H1 (cell line): ENCODE measurements at regions not wholly inside any gene's neighbourhood (a gene's known extent, or its start where the extent isn't known, plus 50 kb on each side); places are given as distances from the start of the nearest gene placed in this dataset.

Source experiments
- CTCF ChIA-PET: fragments of 300-600 bp; sonication (Branson Sonifier 250); formaldehyde crosslinking; loops from one replicate; lab custom pipeline; 2021; ENCODE audit not compliant: partially characterized antibody; lab: Charles Lee
- POLR2A ChIA-PET: fragments of 300-600 bp; sonication (Branson Sonifier 250); formaldehyde crosslinking; loops from one replicate; lab custom pipeline; 2021; ENCODE audit warnings: inconsistent platforms; ENCODE audit not compliant: partially characterized antibody; lab: Charles Lee
- DNase-seq, 2 experiments: peaks; one replicate each; pipeline versions ENCODE4 v3.0.0 to v3.0.0-alpha.2; 2010 to 2022; ENCODE audit warnings: low spot score in 2 of 2, low read depth in 1 of 2, mixed read lengths in 1 of 2
- FAIRE-seq: peaks from 2 replicates; lab custom pipeline; 2011; peaks lifted over from hg19 to GRCh38; lab: Jason Lieb, UNC
- H2AFZ ChIP-seq: 2 replicates; pipeline ENCODE4 v1.8.1; 2012; ENCODE audit warnings: low read length, inconsistent platforms
- H2AK5ac ChIP-seq: 2 replicates; pipeline ENCODE4 v1.6.1; 2013; ENCODE audit warnings: low read depth, low read length
- H2BK120ac ChIP-seq: replicated peaks from 2 replicates; pipeline ENCODE3; 2013; ENCODE audit warnings: low read depth, low read length, inconsistent platforms
- H2BK12ac ChIP-seq: 2 replicates; pipeline ENCODE4 v1.6.1; 2013; ENCODE audit warnings: low read depth, low read length
- H2BK15ac ChIP-seq: 2 replicates; pipeline ENCODE4 v1.6.1; 2013; ENCODE audit warnings: low read length
- H2BK20ac ChIP-seq: 2 replicates; pipeline ENCODE4 v1.6.1; 2013; ENCODE audit warnings: low read length
- H2BK5ac ChIP-seq: 2 replicates; pipeline ENCODE4 v1.6.1; 2013; ENCODE audit warnings: low read depth, low read length
- H3K14ac ChIP-seq: 2 replicates; pipeline ENCODE4 v1.6.1; 2013; ENCODE audit warnings: inconsistent platforms; ENCODE audit not compliant: insufficient read length
- H3K18ac ChIP-seq: 2 replicates; pipeline ENCODE4 v1.6.1; 2013; ENCODE audit warnings: low read length; ENCODE audit errors: extremely low read depth
- H3K23ac ChIP-seq: 2 replicates; pipeline ENCODE4 v1.6.1; 2013; ENCODE audit warnings: inconsistent platforms; ENCODE audit not compliant: insufficient read length
- H3K23me2 ChIP-seq: 2 replicates; pipeline ENCODE4 v1.6.1; 2013; ENCODE audit warnings: low read depth, low read length
- H3K27ac ChIP-seq: 2 replicates; pipeline ENCODE4 v1.6.1; 2011; ENCODE audit warnings: low read depth, low read length, inconsistent platforms
- H3K27me3 ChIP-seq, 4 experiments: replicated peaks in 1 of 4; 1 replicate in 1 of 4; 2 replicates in 3 of 4; pipeline versions ENCODE4 v1.6.1 to v1.8.1; 2011 to 2013; ENCODE audit warnings: low read length in 3 of 4, mild to moderate bottlenecking in 3 of 4, inconsistent platforms in 2 of 4, mixed read lengths in 2 of 4, moderate library complexity in 1 of 4; ENCODE audit not compliant: control insufficient read depth in 3 of 4, insufficient read depth in 3 of 4; ENCODE audit errors: extremely low read depth in 1 of 4
- H3K36me3 ChIP-seq, 4 experiments: 2 replicates each; pipeline versions ENCODE4 v1.6.1 to v1.8.1; 2011 to 2013; ENCODE audit warnings: mild to moderate bottlenecking in 4 of 4, low read length in 3 of 4, moderate library complexity in 2 of 4, control low read depth in 1 of 4, inconsistent platforms in 1 of 4; ENCODE audit not compliant: insufficient read depth in 4 of 4, control insufficient read depth in 2 of 4
- H3K4ac ChIP-seq: replicated peaks from 2 replicates; pipeline ENCODE3; 2013; ENCODE audit warnings: low read length, low read depth, mixed read lengths, inconsistent platforms; ENCODE audit not compliant: insufficient read length
- H3K4me1 ChIP-seq, 4 experiments: replicated peaks in 1 of 4; 1 replicate in 1 of 4; 2 replicates in 3 of 4; pipeline versions ENCODE4 v1.6.1 to v1.8.1; 2011 to 2013; ENCODE audit warnings: low read length in 3 of 4, inconsistent platforms in 2 of 4, mixed read lengths in 1 of 4; ENCODE audit not compliant: insufficient read depth in 4 of 4, control insufficient read depth in 3 of 4
- H3K4me2 ChIP-seq, 2 experiments: 2 replicates each; pipeline versions ENCODE4 v1.6.1 to v1.8.1; 2011 to 2013; ENCODE audit warnings: low read depth in 2 of 2, low read length in 2 of 2, control low read depth in 1 of 2, inconsistent platforms in 1 of 2, mild to moderate bottlenecking in 1 of 2; ENCODE audit not compliant: insufficient read depth in 1 of 2
- H3K4me3 ChIP-seq, 4 experiments: fragments of 200-600, 300-600 bp in 1 of 4; sonication (generic), shearing (Covaris generic), sonication (Bioruptor Twin) in 1 of 4; 2 replicates each; pipeline versions ENCODE4 v1.5.1 to v1.8.1; 2011 to 2016; ENCODE audit warnings: low read length in 4 of 4, low read depth in 3 of 4, control low read depth in 2 of 4, inconsistent platforms in 2 of 4, mild to moderate bottlenecking in 2 of 4, mixed read lengths in 1 of 4, moderate library complexity in 1 of 4; ENCODE audit not compliant: insufficient read depth in 2 of 4; ENCODE audit errors: extremely low read depth in 1 of 4
- H3K56ac ChIP-seq: replicated peaks from 2 replicates; pipeline ENCODE3; 2013; ENCODE audit warnings: low read depth, mild to moderate bottlenecking, mixed read lengths, low read length, inconsistent platforms; ENCODE audit not compliant: insufficient read length
- H3K79me1 ChIP-seq: 2 replicates; pipeline ENCODE4 v1.6.1; 2013; ENCODE audit warnings: low read depth, low read length, control low read depth
- H3K79me2 ChIP-seq, 2 experiments: 2 replicates each; pipeline versions ENCODE4 v1.6.1 to v1.8.1; 2012 to 2013; ENCODE audit warnings: low read length in 2 of 2, mild to moderate bottlenecking in 2 of 2, inconsistent platforms in 1 of 2; ENCODE audit not compliant: insufficient read depth in 2 of 2, control insufficient read depth in 1 of 2
- H3K9ac ChIP-seq, 4 experiments: replicated peaks in 1 of 4; 1 replicate in 1 of 4; 2 replicates in 3 of 4; pipeline versions ENCODE4 v1.6.1 to v1.8.1; 2011 to 2013; ENCODE audit warnings: low read depth in 3 of 4, low read length in 3 of 4, control low read depth in 2 of 4, mild to moderate bottlenecking in 2 of 4, moderate library complexity in 2 of 4, inconsistent platforms in 1 of 4; ENCODE audit errors: extremely low read depth in 1 of 4
- H3K9me3 ChIP-seq, 2 experiments: 2 replicates each; pipeline versions ENCODE4 v1.6.1 to v1.8.1; 2012 to 2013; ENCODE audit warnings: mild to moderate bottlenecking in 2 of 2, moderate library complexity in 2 of 2, control low read depth in 1 of 2, inconsistent platforms in 1 of 2, low read depth in 1 of 2, low read length in 1 of 2, mixed read lengths in 1 of 2; ENCODE audit not compliant: insufficient read depth in 2 of 2
- H4K20me1 ChIP-seq, 2 experiments: replicated peaks in 1 of 2; 2 replicates each; pipeline versions ENCODE3 to v1.8.1; 2011 to 2013; ENCODE audit warnings: inconsistent platforms in 2 of 2, low read length in 2 of 2, mild to moderate bottlenecking in 1 of 2; ENCODE audit not compliant: insufficient read depth in 2 of 2, control insufficient read depth in 1 of 2
- H4K5ac ChIP-seq: 2 replicates; pipeline ENCODE4 v1.6.1; 2013; ENCODE audit warnings: low read length, low read depth, mixed read lengths, inconsistent platforms; ENCODE audit not compliant: insufficient read length
- H4K8ac ChIP-seq: 2 replicates; pipeline ENCODE4 v1.8.0; 2013; ENCODE audit warnings: mild to moderate bottlenecking, moderate library complexity, low read length, inconsistent platforms; ENCODE audit not compliant: insufficient read depth; ENCODE audit errors: extremely low read depth
- H4K91ac ChIP-seq: replicated peaks from 2 replicates; pipeline ENCODE3; 2013; ENCODE audit warnings: low read length, mixed read lengths, inconsistent platforms; ENCODE audit not compliant: insufficient read length
- BRCA1 ChIP-seq: IDR thresholded peaks from 2 replicates; pipeline ENCODE4 v1.6.1; 2012; ENCODE audit warnings: low read depth, low read length, improper control_type of control experiment
- EP300 ChIP-seq, 2 experiments: IDR thresholded peaks; 1 replicate in 1 of 2; 2 replicates in 1 of 2; pipeline ENCODE4 v1.6.1; 2011 to 2012; ENCODE audit warnings: low read depth in 2 of 2, low read length in 2 of 2, mild to moderate bottlenecking in 2 of 2, borderline replicate concordance in 1 of 2, inconsistent platforms in 1 of 2, moderate library complexity in 1 of 2
- JUN ChIP-seq: IDR thresholded peaks from 2 replicates; pipeline ENCODE4 v1.6.1; 2011; ENCODE audit warnings: low read depth, mild to moderate bottlenecking, improper control_type of control experiment, low read length
- MAFK ChIP-seq: IDR thresholded peaks from 2 replicates; pipeline ENCODE4 v1.6.1; 2012; ENCODE audit warnings: low read depth, mild to moderate bottlenecking, improper control_type of control experiment, low read length
- TCF12 ChIP-seq: IDR thresholded peaks from 2 replicates; pipeline ENCODE4 v1.6.1; 2011; ENCODE audit warnings: low read depth, mild to moderate bottlenecking, low read length
- WGBS, 2 experiments: shearing (Covaris generic) in 1 of 2; methylation state at CpG; one replicate each; pipeline versions ENCODE4 v1.1.6 to v1.1.7; 2013 to 2015; ENCODE audit warnings: low lambda C conversion rate in 2 of 2, mixed read lengths in 2 of 2, inconsistent platforms in 1 of 2, low coverage in 1 of 2, missing lambda C conversion rate in 1 of 2; ENCODE audit not compliant: insufficient replicate concordance in 2 of 2, insufficient coverage in 1 of 2, insufficient read length in 1 of 2; ENCODE audit errors: extremely low coverage in 1 of 2, missing lambda C conversion rate in 1 of 2; 5-methylcytosine and 5-hydroxymethylcytosine counted together

DNA sequence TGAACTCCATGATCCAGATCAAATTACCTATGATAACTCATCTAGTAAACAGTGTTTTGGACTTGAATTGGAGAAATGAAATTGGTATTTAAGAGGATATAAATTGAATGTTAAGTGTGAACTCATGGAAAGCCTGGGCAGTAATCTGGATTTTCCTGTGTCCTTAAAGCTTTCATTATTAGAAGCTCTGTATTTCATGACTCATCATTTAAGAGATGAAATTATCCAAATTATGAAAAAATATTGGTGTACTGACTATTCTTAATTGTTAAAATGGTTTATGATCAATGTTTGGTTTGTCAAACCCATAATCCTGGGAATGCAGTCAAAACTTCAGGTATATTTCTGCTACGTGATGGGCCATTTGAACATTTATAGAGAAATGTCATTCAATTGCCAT is 332.2 kb upstream of the ST6GAL2 start:
- Histone ChIP-seq H3K4ac (no peak overlapping the region), H2AK5ac (no peak overlapping the region), H3K18ac (no peak overlapping the region), H3K4me1 (no peaks in the 10 kb centered on the region; a peak in 1 of 7 replicates), H2BK12ac (no peak overlapping the region), H4K91ac (no peak overlapping the region), H3K4me2 (no peak overlapping the region), H2BK120ac (no peak overlapping the region), H3K27ac (no peak overlapping the region), H3K23ac (no peak overlapping the region), H3K56ac (no peak overlapping the region), H3K79me2 (no peaks in the 10 kb centered on the region), H3K14ac (no peak overlapping the region)
- 100% methylated on average over 1 of the region's 1 CpG; no CpG with 5 or more reads in 1 of the 2 experiments for WGBS, 2 experiments
- no peak for DNase-seq
- POLR2A ChIA-PET = no interaction called here
- TF ChIP-seq TCF12 = no peak
- no peak for TF ChIP-seq JUN
- TF ChIP-seq BRCA1 = no peak
- TF ChIP-seq EP300 (IDR thresholded peaks at IDR 0.05; ENCODE audit: borderline replicate concordance in 1 of 2, low read depth in 2 of 2, low read length in 2 of 2) = no peak
- TF ChIP-seq MAFK = no peak
- TF ChIP-seq, all 59 proteins: peak for 0
- H3K27me3 ChIP-seq = no peaks in the 10 kb centered on the region
- no peak overlapping the region for H4K8ac ChIP-seq
- H3K4me3 ChIP-seq = no peak overlapping the region
- no peaks in the 10 kb centered on the region for H4K20me1 ChIP-seq
- H3K23me2 ChIP-seq = no peaks in the 10 kb centered on the region
- H2BK15ac ChIP-seq = no peak overlapping the region
- no peak overlapping the region for H2BK20ac ChIP-seq
- H2BK5ac ChIP-seq = no peak overlapping the region
- H2AFZ ChIP-seq = no peak overlapping the region
- no peak overlapping the region for H4K5ac ChIP-seq
- no peaks in the 10 kb centered on the region for H3K9me3 ChIP-seq
- no peaks in the 10 kb centered on the region for H3K79me1 ChIP-seq
- H3K36me3 ChIP-seq = no peaks in the 10 kb centered on the region
- H3K9ac ChIP-seq = no peak overlapping the region
- CTCF ChIA-PET = no interaction called here
- FAIRE-seq = no peak
